ENCODE measurements at regions not wholly inside any gene's neighbourhood (a gene's known extent, or its start where the extent isn't known, plus 50 kb on each side); places are given as distances from the start of the nearest gene placed in this dataset.
"Not testable (repeated sequence)": the region's sequence is repeated elsewhere in the genome, so short reads cannot be mapped to it uniquely, and the experiment has no call there.

DNA sequence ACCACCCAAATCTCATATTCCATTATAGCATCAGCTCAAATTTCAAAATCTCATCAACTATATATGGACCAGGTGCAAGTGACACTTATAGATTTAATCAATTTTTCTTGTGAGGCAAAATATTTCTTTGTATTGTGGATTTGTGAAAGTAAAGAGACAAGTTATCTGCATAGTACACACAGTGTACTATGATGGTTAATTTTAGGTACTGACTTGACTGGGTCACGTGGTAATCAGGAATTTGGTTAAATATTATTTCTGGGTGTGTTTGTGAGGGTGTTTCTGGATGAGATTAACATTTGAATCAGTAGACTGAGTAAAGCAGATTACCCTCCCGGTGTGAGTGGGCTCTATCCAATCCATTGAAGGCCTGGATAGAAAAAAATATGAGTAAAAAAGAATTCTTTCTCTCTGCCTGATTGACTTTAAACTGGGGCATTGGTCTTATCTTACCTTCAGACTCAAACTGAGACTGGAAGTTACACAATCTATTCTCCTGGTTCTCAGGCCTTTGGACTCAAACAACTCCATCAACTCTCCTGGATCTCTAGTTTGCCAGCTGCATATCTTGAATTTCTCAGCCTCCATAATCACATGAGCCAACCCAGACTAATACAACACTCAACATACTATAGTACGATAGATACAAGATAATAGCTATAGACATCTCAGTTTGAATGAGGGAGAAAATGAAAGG, 799.9 kb downstream of the NAP1L3 start:
- not testable (repeated sequence) for DNase-seq; H3K4me3 ChIP-seq (ENCODE audit: low read depth, low read length); H3K27ac ChIP-seq; H3K9me3 ChIP-seq (ENCODE audit: severe bottlenecking); H3K36me3 ChIP-seq; H3K27me3 ChIP-seq (ENCODE audit: insufficient read depth, low read depth, severe bottlenecking)

- not testable (repeated sequence) for H3K27me3 ChIP-seq (ENCODE audit: insufficient read depth, low read depth, severe bottlenecking); DNase-seq; H3K9me3 ChIP-seq (ENCODE audit: severe bottlenecking); H3K27ac ChIP-seq; H3K36me3 ChIP-seq; H3K4me3 ChIP-seq (ENCODE audit: low read depth, low read length)
Observed at GRCh38 chrX:92849998-92850397, 823.4 kb downstream of the NAP1L3 start.

- DNase-seq; H3K9me3 ChIP-seq (ENCODE audit: severe bottlenecking); H3K4me3 ChIP-seq (ENCODE audit: low read depth, low read length): not testable (repeated sequence)
Observed at GRCh38 chrX:92843920-92844319, 829.5 kb downstream of the NAP1L3 start.

DNA sequence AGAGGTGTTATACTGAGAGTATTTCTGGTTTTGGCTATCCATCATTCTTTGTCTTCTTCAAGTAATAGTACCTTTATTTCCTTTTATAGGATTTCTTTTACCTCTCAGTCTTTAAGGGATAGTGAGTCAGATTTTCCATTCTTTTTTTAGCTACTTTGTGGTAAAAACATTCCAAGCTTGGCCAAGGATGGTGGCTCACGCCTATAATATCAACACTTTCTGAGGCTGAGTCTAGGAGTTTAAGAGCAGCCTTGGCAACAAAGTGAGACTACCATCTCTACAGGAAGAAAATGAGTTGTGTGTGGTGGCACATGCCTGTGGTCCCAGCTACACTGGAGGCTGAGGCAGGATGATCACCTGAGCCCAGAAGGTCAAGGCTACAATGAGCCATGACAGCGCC, 840.6 kb downstream of the NAP1L3 start:
- not testable (repeated sequence) for H3K27me3 ChIP-seq (ENCODE audit: insufficient read depth, low read depth, severe bottlenecking); H3K27ac ChIP-seq; H3K36me3 ChIP-seq; H3K4me3 ChIP-seq (ENCODE audit: low read depth, low read length); DNase-seq; H3K9me3 ChIP-seq (ENCODE audit: severe bottlenecking)

More at GRCh38 chrX:92843920-92844319, 829.5 kb downstream of the NAP1L3 start:
- not testable (repeated sequence) for H3K27ac ChIP-seq; H3K36me3 ChIP-seq; H3K27me3 ChIP-seq (ENCODE audit: insufficient read depth, low read depth, severe bottlenecking)

DNA sequence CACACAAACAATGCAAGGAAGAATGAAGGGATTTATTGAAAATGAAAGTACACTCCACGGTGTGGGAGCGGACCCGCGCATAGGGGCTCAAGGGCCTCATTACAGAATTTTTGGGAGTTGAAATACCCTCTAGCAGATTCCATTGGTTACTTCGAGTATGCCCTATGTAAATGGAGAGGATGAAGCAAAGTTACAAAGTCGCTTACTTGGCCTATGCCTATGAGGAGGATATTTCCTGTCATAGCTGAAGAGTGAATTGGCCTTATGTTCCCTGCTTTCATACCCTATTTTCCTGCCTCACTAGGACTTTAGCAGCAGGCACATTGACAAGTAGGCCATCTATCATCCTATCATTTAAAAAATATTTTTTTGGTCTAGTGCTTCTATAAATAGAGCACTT, 843.3 kb downstream of the NAP1L3 start:
- not testable (repeated sequence) for H3K9me3 ChIP-seq (ENCODE audit: severe bottlenecking); H3K27me3 ChIP-seq (ENCODE audit: insufficient read depth, low read depth, severe bottlenecking); H3K4me3 ChIP-seq (ENCODE audit: low read depth, low read length); H3K27ac ChIP-seq; DNase-seq; H3K36me3 ChIP-seq

GRCh38 chrX:92821580-92822152, 851.7 kb downstream of the NAP1L3 start:
- H3K4me3 ChIP-seq (ENCODE audit: low read depth, low read length); H3K27me3 ChIP-seq (ENCODE audit: insufficient read depth, low read depth, severe bottlenecking); H3K9me3 ChIP-seq (ENCODE audit: severe bottlenecking); H3K27ac ChIP-seq; H3K36me3 ChIP-seq: not testable (repeated sequence)
- peak; percentile 8 for DNase-seq

DNA sequence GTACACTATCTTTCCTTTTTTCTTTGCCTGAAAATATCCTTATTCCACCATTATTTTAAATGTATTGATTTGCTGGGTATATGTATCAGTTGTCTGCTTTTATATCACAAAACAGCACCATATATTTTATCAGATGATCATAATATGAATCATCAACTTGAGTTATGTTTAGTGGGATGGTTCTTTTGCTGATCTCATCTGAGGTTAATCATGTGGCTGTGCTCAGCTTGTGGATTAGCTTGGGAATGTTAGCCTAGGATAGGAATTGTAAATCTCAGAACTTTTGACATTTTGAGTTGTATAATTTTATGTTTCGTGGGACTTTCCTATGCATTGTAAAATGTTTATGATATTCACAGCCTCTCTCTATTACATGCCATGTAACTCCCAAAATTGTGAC, 881.3 kb downstream of the NAP1L3 start:
- H3K9me3 ChIP-seq (ENCODE audit: severe bottlenecking); H3K4me3 ChIP-seq (ENCODE audit: low read depth, low read length); H3K36me3 ChIP-seq; H3K27me3 ChIP-seq (ENCODE audit: insufficient read depth, low read depth, severe bottlenecking); DNase-seq; H3K27ac ChIP-seq: not testable (repeated sequence)

GRCh38 chrX:92780075-92780474, 893.3 kb downstream of the NAP1L3 start:
- not testable (repeated sequence) for H3K9me3 ChIP-seq (ENCODE audit: severe bottlenecking); DNase-seq; H3K27me3 ChIP-seq (ENCODE audit: insufficient read depth, low read depth, severe bottlenecking); H3K36me3 ChIP-seq; H3K4me3 ChIP-seq (ENCODE audit: low read depth, low read length); H3K27ac ChIP-seq

DNA sequence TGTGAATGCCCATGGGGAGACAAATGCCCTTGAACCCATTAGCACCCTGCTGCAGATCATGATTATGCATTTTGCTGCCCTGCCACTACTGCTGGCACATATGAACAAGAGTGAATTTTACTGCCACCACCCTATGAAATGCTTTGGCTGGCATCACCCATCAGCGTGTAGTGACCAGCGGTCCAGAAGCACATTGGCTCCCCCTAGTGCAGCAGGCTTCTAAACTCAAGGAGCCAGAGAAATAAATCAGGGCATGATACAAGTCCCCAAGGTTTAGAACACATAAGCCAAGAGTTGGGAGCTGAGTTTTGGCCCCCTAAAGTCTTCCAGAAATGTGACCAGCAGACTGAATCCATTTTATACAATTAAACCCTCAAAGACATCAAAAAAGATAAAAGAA, 899.4 kb downstream of the NAP1L3 start:
- not testable (repeated sequence) for H3K27me3 ChIP-seq (ENCODE audit: insufficient read depth, low read depth, severe bottlenecking); H3K9me3 ChIP-seq (ENCODE audit: severe bottlenecking)
- DNase-seq: peak; percentile 6

GRCh38 chrX:92760963-92761362, 912.4 kb downstream of the NAP1L3 start:
- H3K27ac ChIP-seq; H3K9me3 ChIP-seq (ENCODE audit: severe bottlenecking); H3K36me3 ChIP-seq; H3K27me3 ChIP-seq (ENCODE audit: insufficient read depth, low read depth, severe bottlenecking); H3K4me3 ChIP-seq (ENCODE audit: low read depth, low read length); DNase-seq: not testable (repeated sequence)

More for the DNA sequence above, 899.4 kb downstream of the NAP1L3 start:
- H3K36me3 ChIP-seq; H3K4me3 ChIP-seq (ENCODE audit: low read depth, low read length); H3K27ac ChIP-seq: not testable (repeated sequence)
